Glutamatergic neuron (in vitro differentiated cells): ENCODE measurements at regions not wholly inside any gene's neighbourhood (a gene's known extent, or its start where the extent isn't known, plus 50 kb on each side); places are given as distances from the start of the nearest gene placed in this dataset.
"Not testable (repeated sequence)": the region's sequence is repeated elsewhere in the genome, so short reads cannot be mapped to it uniquely, and the experiment has no call there.

Experiments
- DNase-seq: peaks from one replicate; pipeline ENCODE4 v3.0.0; 2022
- H3K27ac Mint-ChIP-seq: one replicate; pipeline ENCODE4 v1.8.0; 2020; ENCODE audit warnings: mild to moderate bottlenecking, mixed read lengths, inconsistent platforms; ENCODE audit not compliant: unreplicated experiment
- H3K27me3 Mint-ChIP-seq: one replicate; pipeline ENCODE4 v1.8.0; 2020; ENCODE audit warnings: mild to moderate bottlenecking, moderate library complexity, mixed read lengths, inconsistent platforms; ENCODE audit not compliant: unreplicated experiment
- H3K36me3 Mint-ChIP-seq: one replicate; pipeline ENCODE4 v1.8.0; 2020; ENCODE audit warnings: mild to moderate bottlenecking, mixed read lengths, inconsistent platforms; ENCODE audit not compliant: unreplicated experiment
- H3K4me1 Mint-ChIP-seq: one replicate; pipeline ENCODE4 v1.8.0; 2020; ENCODE audit warnings: mild to moderate bottlenecking, low read depth, mixed read lengths, inconsistent platforms; ENCODE audit not compliant: unreplicated experiment
- H3K4me3 Mint-ChIP-seq: one replicate; pipeline ENCODE4 v1.8.0; 2020; ENCODE audit warnings: mild to moderate bottlenecking, mixed read lengths, inconsistent platforms; ENCODE audit not compliant: unreplicated experiment
- H3K9me3 Mint-ChIP-seq: one replicate; pipeline ENCODE4 v1.8.0; 2020; ENCODE audit warnings: mild to moderate bottlenecking, moderate library complexity, mixed read lengths, inconsistent platforms; ENCODE audit not compliant: unreplicated experiment
- CTCF ChIP-seq: fragments of 200-600 bp; sonication (generic); IDR thresholded peaks from one replicate; pipeline ENCODE4 v1.5.0; 2021; ENCODE audit not compliant: partially characterized antibody, unreplicated experiment

DNA sequence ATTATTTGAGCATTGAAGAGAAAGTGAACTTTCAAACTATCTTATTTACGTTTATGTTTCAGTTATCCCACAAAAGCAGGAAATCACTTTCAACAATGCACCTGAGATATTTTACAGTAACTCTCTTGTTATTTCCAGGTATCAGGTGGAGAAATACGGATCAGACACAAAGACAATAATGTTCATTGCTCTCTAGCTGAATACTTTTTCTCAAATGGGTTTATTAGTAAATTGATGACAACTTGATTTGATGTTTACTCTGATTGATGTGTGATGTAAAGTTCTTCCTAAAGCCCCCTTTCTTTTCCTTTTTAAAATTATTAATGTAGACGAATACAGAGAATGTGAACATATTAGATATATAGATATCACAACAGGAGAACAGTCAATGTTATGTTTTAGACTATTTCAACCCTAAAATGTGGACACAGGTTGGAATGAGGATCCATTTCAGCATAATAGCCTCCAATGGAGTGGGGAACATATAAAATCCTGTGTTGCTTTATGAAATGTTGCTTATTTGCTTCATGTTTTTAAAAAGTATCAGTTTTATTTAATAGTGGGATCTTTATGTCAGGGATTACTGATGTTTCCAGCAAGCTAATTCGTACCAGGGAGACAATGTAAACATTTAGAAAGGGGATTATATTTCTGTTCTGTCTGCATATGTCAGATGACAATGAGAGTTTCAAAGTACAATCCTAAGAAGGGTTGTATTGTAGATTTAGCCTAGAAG, 1522.3 kb upstream of the TPTE start:
- H3K27ac Mint-ChIP-seq = no peak overlapping the region
- H3K4me1 Mint-ChIP-seq = no peaks in the 10 kb centered on the region
- peaks cover 4% of the 10 kb centered on the region for H3K27me3 Mint-ChIP-seq
- peaks cover 9% of the 10 kb centered on the region for H3K36me3 Mint-ChIP-seq
- DNase-seq = no peak
- no peak overlapping the region for H3K4me3 Mint-ChIP-seq
- peaks cover 37% of the 10 kb centered on the region for H3K9me3 Mint-ChIP-seq
- TF ChIP-seq CTCF = no peak

- H3K4me1 Mint-ChIP-seq, H3K36me3 Mint-ChIP-seq, DNase-seq, H3K27ac Mint-ChIP-seq, H3K4me3 Mint-ChIP-seq, H3K27me3 Mint-ChIP-seq: not testable (repeated sequence)
- H3K9me3 Mint-ChIP-seq = peaks cover 32% of the 10 kb centered on the region
These were observed 1521.3 kb upstream of the TPTE start for GRCh38 chr21:9000132-9000531.

GRCh38 chr21:9000671-9001070, 1520.7 kb upstream of the TPTE start:
- H3K4me3 Mint-ChIP-seq, H3K36me3 Mint-ChIP-seq, H3K4me1 Mint-ChIP-seq, H3K27me3 Mint-ChIP-seq, DNase-seq, H3K27ac Mint-ChIP-seq: not testable (repeated sequence)
- H3K9me3 Mint-ChIP-seq = peaks cover 29% of the 10 kb centered on the region

DNA sequence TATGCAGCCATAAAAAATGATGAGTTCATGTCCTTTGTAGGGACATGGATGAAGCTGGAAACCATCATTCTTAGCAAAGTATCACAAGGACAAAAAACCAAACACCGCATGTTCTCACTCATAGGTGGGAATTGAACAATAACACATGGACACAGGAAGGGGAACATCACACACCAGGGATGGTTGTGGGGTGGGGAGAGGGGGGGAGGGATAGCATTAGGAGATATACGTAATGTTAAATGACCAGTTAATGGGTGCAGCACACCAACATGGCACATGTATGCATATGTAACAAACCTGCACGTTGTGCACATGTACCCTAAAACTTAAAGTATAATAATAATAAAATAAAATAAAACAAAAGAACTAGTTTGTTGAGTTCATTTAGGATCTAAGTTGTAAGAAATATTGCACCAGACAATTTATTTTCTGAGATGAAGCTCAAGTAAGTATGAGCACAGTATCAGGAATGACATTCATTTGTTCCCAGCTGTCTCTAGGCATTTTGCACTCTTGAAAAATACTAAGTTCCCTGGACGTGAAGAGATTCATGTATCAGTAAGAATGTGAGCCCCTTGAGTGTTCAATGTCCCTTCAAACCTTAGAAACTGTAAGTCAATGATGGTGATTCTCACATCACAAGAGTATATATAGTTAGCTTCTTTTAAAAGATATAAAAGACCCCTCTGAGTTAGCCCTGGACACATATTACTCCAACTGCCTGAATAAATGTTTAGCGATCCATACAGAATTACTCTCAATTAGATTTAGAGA, 1519.3 kb upstream of the TPTE start:
- H3K27ac Mint-ChIP-seq, DNase-seq, H3K27me3 Mint-ChIP-seq, H3K4me3 Mint-ChIP-seq, H3K4me1 Mint-ChIP-seq: not testable (repeated sequence)
- Mint-ChIP-seq H3K9me3 (peaks cover 35% of the 10 kb centered on the region), H3K36me3 (peaks cover 11% of the 10 kb centered on the region)

DNA sequence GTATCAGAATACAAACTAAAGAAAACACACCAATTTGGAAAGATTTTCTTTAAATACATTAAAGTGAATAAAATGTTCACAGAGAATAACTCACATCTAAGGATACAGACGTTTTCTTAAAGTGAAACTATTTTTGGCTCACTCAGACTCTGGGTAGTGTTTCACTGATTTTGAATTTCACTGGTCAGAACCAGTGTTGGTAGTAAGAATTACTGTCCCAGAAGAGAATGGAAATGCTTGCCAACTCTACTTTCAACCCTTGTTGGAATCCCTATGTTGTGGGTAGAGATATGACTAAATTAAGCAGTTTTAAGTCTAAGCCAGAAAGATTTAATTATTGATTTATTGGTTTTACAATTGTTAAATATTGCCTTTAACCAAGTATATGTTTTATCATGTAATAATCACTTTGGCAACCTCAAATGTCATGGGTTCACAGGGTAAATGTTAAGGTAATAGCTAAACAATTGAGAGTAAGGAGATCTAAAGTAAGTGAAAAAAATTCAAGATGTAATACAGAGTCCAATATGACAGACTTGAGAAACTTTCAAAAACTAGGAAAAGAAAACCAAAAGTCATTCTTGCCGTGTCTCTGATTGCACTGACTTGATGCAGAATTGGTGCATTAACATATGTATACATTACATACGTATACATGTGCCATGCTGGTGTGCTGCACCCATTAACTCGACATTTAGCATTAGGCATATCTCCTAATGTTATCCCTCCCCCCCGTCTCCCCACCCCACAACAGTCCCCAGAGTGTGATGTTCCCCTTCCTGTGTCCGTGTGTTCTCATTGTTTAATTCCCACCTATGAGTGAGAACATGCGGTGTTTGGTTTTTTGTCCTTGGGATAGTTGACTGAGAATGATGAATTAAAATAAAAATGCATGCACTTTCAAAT, 1517.2 kb upstream of the TPTE start:
- peaks cover 13% of the 10 kb centered on the region for H3K27me3 Mint-ChIP-seq
- DNase-seq, H3K4me1 Mint-ChIP-seq, H3K4me3 Mint-ChIP-seq, H3K27ac Mint-ChIP-seq: not testable (repeated sequence)
- peaks cover 45% of the 10 kb centered on the region for H3K9me3 Mint-ChIP-seq
- peaks cover 22% of the 10 kb centered on the region for H3K36me3 Mint-ChIP-seq

GRCh38 chr21:9004815-9005518, 1516.4 kb upstream of the TPTE start:
- H3K9me3 Mint-ChIP-seq = peaks cover 45% of the 10 kb centered on the region
- H3K27ac Mint-ChIP-seq, DNase-seq, H3K4me1 Mint-ChIP-seq, H3K4me3 Mint-ChIP-seq: not testable (repeated sequence)
- H3K36me3 Mint-ChIP-seq = peaks cover 23% of the 10 kb centered on the region
- peaks cover 13% of the 10 kb centered on the region for H3K27me3 Mint-ChIP-seq

- peaks cover 42% of the 10 kb centered on the region for H3K9me3 Mint-ChIP-seq
- not testable (repeated sequence) for H3K4me1 Mint-ChIP-seq, DNase-seq, H3K27ac Mint-ChIP-seq, H3K4me3 Mint-ChIP-seq
- H3K36me3 Mint-ChIP-seq = peaks cover 24% of the 10 kb centered on the region
- peaks cover 13% of the 10 kb centered on the region for H3K27me3 Mint-ChIP-seq
These were observed 1515.7 kb upstream of the TPTE start for GRCh38 chr21:9005671-9006070.

DNA sequence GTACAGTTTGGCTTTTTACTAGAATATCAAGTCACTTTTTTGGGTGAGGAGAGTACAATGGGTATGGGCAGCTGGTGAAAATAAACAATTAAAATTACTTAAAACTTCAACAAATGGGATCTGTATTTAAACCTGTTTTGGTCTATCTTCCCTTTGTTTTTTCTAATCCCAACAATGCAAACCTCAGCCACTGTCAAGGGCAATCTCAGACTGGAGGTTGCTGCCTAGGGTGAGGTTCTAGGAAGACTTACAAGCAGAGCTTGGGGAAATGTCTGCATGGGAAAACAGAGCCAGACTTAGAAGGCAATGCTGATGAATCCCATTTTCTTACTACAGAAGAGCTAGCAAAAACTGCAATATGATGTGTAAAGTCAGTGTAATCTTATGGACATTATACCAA, 1515.3 kb upstream of the TPTE start:
- peaks cover 15% of the 10 kb centered on the region for H3K27me3 Mint-ChIP-seq
- H3K4me3 Mint-ChIP-seq, H3K4me1 Mint-ChIP-seq, DNase-seq, H3K27ac Mint-ChIP-seq: not testable (repeated sequence)
- peaks cover 44% of the 10 kb centered on the region for H3K9me3 Mint-ChIP-seq
- peaks cover 29% of the 10 kb centered on the region for H3K36me3 Mint-ChIP-seq

DNA sequence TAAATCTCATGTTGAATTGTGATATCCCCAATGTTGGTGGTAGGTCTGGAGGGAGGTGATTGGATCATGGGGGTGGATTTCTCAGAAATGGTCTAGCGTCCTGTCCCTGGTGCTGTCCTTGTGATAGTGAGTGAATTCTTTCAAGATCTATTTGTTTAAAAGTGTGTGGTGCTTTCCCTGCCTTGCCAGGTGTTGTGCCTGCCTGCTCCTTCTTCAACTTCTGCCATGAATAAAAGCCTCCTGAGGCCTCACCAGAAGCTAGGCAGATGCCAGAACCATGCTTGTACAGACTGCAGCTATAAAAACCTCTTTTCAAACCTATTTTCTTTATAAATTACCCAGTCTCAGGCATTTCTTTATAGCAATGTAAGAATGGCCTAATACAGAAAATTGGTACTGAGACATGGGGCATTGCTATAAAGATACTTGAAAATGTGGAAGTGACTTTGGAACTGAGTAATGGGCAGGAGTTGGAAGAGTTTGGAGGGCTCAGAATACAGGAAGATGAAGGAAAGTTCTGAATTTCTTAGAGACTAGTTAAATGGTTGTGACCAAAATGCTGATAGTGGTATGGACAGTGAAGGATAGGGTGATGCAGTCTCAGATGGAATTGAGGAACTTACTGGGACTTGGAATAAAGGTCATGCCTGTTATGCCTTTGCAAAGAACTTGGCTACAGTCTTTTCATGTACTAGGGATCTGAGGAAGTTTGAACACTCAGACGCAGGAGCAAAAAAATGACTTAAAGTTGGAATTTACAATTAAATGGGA, 1514.6 kb upstream of the TPTE start:
- H3K4me3 Mint-ChIP-seq, H3K27ac Mint-ChIP-seq, DNase-seq, H3K4me1 Mint-ChIP-seq: not testable (repeated sequence)
- peaks cover 16% of the 10 kb centered on the region for H3K27me3 Mint-ChIP-seq
- H3K36me3 Mint-ChIP-seq = peaks cover 32% of the 10 kb centered on the region
- H3K9me3 Mint-ChIP-seq = peaks cover 46% of the 10 kb centered on the region
